T-helper 2 cell (primary cell): ENCODE measurements at regions not wholly inside any gene's neighbourhood (a gene's known extent, or its start where the extent isn't known, plus 50 kb on each side); places are given as distances from the start of the nearest gene placed in this dataset.
"Not testable (repeated sequence)": the region's sequence is repeated elsewhere in the genome, so short reads cannot be mapped to it uniquely, and the experiment has no call there.

ENCODE experiments used
- DNase-seq, 5 experiments: peaks; one replicate each; pipeline versions ENCODE4 v3.0.0 to v3.0.0-alpha.2; 2012 to 2022

DNA sequence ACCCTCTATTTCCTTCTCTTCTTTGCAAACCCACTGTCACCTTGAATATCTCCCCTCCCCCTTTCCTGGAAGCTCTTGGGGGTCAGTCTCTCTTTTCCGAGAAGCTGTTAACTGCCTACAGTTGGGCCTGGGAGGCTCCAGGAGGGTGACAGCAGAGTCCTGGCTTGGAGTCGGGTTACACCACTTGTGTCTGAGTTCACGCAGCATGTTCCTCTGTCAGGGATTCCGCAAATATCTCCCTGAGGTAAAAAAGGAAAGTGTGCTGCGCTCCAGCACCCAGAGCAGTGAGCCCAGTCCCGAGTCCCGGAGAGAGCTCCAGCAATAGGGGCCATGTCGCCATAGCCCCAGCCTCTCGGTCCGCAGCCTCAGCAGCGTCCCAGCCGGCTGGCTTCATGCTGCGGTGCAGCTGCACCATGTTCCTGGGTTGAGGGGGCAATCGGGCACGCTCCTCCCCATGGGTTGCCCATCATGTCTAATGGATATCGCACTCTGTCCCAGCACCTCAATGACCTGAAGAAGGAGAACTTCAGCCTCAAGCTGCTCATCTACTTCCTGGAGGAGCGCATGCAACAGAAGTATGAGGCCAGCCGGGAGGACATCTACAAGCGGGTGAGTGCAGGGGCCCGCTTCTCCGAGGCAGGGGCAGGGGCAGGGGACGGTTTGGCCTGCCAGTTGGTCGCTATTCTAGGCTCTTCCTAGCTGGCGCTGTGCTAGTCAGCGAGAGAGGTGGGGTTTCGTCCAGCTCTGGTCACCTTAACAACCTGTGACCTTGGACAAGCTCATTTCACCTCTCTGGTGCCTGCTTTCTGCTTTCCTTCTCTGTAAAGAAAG is 101.3 kb upstream of the SEC22B start:
- DNase-seq, result not testable (repeated sequence)

GRCh38 chr1:120276710-120277109 is 100.4 kb upstream of the SEC22B start:
- not testable (repeated sequence) for DNase-seq

- DNase-seq, result not testable (repeated sequence)
Measured at GRCh38 chr1:120274438-120274837, 98.1 kb upstream of the SEC22B start.

GRCh38 chr1:120273363-120273762 is 97.0 kb upstream of the SEC22B start:
- not testable (repeated sequence) for DNase-seq

DNA sequence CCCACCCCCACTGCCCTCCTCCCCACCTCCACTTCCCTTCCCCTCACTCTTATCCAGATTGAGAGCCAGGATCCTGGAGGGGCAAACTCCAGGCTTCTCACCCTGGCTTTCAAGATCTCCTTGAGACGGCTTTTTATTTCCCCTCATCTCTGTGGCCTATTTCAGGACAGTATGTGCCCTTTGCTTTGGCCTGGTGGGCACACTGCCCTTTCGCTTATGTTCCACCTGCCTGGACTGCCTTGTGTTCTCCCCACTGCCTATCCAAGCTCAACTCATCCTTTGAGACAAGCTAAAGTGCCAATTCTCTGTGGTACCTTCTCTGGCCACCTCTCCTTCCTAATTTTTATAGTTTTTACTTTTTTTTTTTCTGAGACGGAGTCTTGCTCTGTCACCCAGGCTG is 95.9 kb upstream of the SEC22B start:
- not testable (repeated sequence) for DNase-seq

GRCh38 chr1:120271561-120272221 is 95.4 kb upstream of the SEC22B start:
- DNase-seq, result not testable (repeated sequence)

DNA sequence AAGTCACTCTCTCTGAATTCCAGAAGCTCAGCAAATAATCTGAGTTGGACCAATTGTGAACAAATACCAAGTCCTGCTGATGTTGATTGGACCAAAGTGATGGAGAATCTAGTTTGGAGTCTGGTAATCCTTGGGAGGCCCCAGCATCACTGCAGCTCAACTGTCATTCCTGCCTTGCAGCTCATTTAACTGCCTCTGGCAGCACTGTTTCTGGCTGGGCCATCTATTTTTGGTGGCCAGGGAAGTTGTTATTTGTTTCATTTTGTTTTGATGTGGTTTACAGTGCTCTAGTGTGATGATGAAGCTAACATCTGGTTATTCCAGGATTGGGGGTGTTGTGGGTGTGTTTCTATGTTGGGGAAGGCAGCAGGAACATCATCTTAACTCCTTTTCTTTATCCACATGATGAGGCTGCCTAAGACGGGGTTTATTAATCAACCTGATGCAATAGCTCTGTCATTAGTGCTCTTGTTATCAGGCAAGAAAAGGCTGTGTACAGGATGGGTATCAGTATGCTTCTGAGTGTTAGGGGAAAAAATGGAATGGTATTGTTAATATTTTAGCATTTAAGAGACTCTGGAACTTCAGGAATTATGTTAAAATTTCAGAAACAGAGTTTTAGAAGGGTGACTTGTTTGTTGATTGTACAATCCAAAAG is 91.7 kb upstream of the SEC22B start:
- DNase-seq, result not testable (repeated sequence)

DNA sequence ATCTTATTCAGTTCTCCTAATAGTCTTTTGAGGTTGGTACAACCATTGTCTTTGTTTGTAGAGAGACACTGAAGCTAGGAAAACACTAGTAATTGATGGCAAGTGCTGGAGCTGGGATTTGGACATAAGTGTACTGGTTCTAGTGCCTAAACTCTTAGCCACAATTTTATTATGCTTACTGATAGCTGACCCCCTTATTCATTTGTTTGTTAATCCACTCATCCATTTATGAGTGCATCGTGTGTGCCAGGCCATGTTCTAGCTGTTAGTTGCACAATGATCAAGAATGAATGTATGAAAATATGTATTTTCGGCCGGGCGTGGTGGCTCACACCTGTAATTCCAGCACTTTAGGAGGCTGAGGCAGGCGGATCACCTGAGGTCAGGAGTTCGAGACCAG is 88.2 kb upstream of the SEC22B start:
- not testable (repeated sequence) for DNase-seq

DNA sequence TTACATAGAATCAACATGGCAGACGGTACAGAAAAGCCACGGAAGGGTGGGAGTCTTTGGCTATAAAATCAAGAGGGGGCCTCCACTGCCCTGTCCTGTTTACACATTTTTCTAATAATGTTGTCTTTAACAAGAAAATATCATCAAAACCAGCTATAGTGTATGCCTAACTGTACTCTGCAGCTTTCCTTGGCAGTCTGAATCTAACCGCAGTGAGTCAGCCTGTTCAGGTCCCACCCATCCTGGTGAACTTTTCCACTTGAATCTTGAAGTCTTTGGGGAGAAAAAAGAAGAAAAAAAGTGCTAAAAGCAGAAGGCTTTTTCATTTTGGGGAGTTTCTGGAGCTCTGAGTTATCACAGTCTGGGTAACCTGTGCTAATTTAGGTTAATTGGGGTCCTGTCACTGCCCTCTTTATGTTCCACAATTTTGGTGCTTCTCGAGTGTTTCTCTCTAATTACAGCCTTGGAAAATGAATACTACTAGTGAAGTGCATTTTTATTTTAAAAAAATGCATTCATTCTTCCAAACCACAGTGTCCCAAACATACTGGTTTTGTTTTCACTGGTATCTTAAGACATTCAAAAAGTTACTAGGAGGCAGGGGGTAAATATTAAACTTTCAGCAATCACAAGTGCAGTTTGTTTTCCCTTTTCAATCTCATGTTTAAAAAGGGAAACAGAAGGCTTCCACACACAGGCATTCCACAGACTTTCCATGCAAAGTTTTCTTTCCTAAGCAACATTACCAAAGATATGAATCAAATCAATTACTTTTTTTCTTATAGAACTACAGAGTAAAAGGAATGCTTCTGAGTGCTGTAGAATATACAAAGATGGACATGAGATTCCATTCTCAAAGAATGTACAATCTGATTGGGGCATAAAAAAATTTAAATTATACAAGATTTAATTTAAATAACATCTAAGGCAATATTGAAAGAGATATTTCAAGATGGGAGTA is 86.8 kb upstream of the SEC22B start:
- not testable (repeated sequence) for DNase-seq

DNA sequence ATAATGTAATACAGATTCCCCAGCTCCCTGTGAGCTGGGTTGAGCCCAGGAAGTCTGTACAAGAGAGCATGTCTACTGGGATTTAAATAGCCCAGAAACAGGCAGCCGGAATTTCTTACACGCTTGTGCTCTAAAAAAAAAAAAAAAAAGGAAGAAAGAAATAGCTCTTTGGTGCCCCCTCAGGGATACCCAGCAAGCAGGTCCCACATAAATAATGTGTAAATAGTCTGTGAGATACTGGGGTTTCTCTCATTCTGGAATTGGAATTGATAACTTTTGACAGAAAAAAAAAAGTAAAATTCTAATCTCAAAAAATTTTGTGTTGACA is 81.4 kb upstream of the SEC22B start:
- not testable (repeated sequence) for DNase-seq

- DNase-seq, result not testable (repeated sequence)
Measured at GRCh38 chr1:120257064-120257777, 80.9 kb upstream of the SEC22B start.

DNA sequence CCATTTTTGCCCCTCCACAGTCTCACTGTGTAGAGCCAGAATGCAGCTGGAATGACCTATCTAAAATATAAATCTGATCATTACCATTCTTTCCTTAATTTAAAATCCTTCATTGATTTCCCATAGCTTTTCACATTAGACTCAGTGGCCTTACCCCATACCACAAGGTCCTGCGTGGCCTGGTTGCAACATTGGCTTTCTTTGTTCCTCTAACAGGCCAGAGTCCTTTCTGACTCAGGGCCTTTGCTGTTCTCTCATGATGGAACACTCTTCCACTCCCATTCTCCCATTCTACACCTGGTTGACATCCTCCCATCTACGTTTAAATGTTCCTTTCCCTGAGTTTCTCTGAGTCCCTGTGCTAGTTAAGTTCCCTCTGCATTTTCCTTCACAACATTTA is 74.4 kb upstream of the SEC22B start:
- not testable (repeated sequence) for DNase-seq

DNA sequence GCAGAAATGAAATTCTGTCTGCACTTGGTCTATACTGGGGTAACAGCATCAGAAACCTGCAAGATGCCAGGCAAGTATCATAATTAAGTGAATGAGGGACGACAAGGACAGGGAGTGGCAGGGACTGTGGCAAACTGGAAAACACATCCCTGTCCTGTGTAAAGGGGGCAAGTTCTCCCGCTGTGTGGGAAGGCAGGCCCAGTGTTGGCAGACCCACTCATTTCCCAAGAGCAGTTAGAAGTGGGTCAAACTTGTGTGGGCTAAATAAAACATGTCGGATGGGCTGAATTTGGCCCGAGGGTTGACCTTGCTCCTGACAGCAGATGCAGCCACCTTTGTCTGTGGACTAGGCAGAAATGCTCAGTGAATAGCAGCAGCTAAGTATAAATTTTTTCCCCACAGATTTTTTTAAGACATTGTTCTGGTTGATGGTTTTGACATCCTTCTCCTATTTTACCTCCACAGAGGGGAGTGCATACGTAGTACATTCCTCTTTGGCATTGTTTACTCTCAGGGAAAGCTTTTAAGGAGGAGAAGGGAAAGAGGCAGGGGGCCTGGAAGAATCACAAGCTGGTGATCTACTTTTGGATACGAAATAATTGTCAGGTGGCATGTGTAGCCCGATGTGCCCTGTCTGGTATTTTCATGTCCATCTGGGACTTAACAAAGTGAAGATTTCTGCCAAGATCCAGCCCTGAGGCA is 72.6 kb upstream of the SEC22B start:
- DNase-seq, result not testable (repeated sequence)

GRCh38 chr1:120248203-120248602 is 71.9 kb upstream of the SEC22B start:
- not testable (repeated sequence) for DNase-seq

DNA sequence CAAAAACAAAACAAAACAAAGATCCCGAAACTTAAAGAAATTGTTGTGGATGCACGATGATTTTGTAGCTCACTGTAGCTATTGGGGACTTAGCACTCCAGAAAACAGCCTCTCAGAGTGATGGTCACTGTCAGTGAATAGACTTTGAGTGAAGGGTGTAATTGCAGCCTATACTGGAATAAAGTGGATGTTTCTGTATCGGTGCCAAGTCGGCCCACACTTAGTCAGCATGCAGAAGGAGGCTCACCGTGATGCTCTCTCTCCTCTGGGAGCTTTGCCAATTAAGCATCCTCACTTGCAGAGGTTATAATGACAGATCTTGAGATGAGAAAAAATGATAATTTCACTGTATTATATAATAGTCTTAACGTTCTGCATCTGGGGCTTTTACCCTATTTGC is 67.5 kb upstream of the SEC22B start:
- DNase-seq, result not testable (repeated sequence)

GRCh38 chr1:120242582-120242981 is 66.3 kb upstream of the SEC22B start:
- not testable (repeated sequence) for DNase-seq

- not testable (repeated sequence) for DNase-seq
Measured at GRCh38 chr1:120241868-120242267, 65.5 kb upstream of the SEC22B start.

- DNase-seq, result not testable (repeated sequence)
Measured at GRCh38 chr1:120240181-120240580, 63.9 kb upstream of the SEC22B start.

DNA sequence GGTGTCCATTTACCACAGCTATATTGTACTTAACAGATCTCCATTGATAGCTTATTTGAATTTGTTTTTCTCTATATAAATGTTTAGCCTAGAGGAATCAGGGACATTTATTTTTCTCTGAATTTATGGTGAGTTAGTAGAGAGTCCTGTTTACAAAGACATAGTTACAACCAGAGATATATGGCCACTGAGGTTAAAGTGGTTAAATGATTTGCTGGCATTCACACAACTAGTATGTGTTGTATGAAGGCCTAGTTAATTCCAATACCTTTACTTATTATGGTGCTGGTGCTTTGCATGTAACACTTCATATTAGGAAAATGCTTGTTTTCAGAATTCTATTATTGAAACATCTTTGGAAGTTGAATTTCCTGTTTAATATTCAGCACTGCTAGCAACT is 63.0 kb upstream of the SEC22B start:
- DNase-seq, result not testable (repeated sequence)

- DNase-seq, result not testable (repeated sequence)
Measured at GRCh38 chr1:120238867-120239266, 62.5 kb upstream of the SEC22B start.

DNA sequence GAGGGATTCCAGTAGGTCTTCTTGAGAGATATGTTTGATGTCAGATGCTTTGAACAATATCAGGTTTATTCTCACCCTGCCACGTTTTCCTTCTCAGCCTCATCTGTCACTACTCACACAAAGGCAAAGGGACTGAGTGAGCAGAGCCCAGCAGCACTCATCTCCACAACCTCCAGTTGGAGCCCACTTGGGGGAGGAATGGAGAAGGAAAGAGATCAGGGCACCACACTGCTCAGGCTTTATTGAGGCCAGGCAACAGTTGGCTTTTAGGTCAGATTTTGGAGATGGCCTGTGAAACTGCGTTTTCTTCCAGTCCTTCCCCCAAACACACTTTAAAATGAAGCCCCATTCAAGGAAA is 57.3 kb upstream of the SEC22B start:
- DNase-seq, result not testable (repeated sequence)
